BJ (cell line): ENCODE measurements at regions not wholly inside any gene's neighbourhood (a gene's known extent, or its start where the extent isn't known, plus 50 kb on each side); places are given as distances from the start of the nearest gene placed in this dataset.

Experiments used
- CTCF ChIA-PET: fragments of 350-600 bp; formaldehyde crosslinking; extraction: SDS; loops from one replicate; lab custom pipeline; 2021; ENCODE audit warnings: antibody characterized with exemption, inconsistent platforms; lab: Yijun Ruan, JAX
- POLR2A ChIA-PET: fragments of 300-600 bp; sonication (Branson Sonifier 250); formaldehyde crosslinking; extraction: SDS; loops from one replicate; lab custom pipeline; 2021; ENCODE audit warnings: antibody characterized with exemption; lab: Charles Lee
- DNase-seq: peaks from one replicate; pipeline ENCODE4 v3.0.0-alpha.2; 2011; ENCODE audit warnings: low read depth
- H3K27me3 ChIP-seq: 2 replicates; pipeline ENCODE4 v1.6.0; 2011; ENCODE audit warnings: low read length; ENCODE audit not compliant: control insufficient read depth, insufficient read depth
- H3K36me3 ChIP-seq: 2 replicates; pipeline ENCODE4 v1.5.1; 2011; ENCODE audit warnings: low read length; ENCODE audit not compliant: control insufficient read depth, insufficient read depth
- H3K4me3 ChIP-seq: 2 replicates; pipeline ENCODE4 v1.5.1; 2011; ENCODE audit warnings: low read depth, mild to moderate bottlenecking, control low read depth, low read length
- TF ChIP-seq, protein P1 (sequence below): IDR thresholded peaks from 2 replicates; pipeline ENCODE4 v1.5.1; 2011; ENCODE audit warnings: low read depth, mild to moderate bottlenecking, control low read depth, inconsistent platforms, low read length, moderate library complexity; ENCODE audit not compliant: insufficient read depth

DNA sequence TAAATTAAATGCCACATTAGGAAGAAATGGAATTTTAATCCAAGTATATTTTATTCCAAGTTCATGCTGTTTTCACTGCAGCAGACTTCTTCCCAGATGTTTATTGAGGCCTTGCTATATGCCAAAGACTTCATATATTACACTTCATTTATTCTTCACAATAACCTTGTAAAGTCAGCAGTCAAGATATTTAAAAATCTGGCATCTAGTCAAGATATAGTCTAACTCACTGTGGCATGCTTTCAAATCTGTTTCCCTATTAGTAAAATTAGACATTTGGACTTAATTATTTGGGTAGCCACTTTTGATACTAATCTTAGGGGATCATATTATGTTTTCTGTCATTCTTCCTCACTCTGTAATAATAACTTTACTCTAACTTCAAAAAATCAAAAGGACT lies 81.5 kb upstream of the VGLL3 start:
- DNase-seq, result no peak
- ChIA-PET POLR2A (no interaction called here), CTCF (no interaction called here)
- H3K27me3 ChIP-seq, result no peaks in the 10 kb centered on the region
- no peaks in the 10 kb centered on the region for H3K36me3 ChIP-seq
- H3K4me3 ChIP-seq, result no peak overlapping the region
- TF ChIP-seq, protein P1, sequence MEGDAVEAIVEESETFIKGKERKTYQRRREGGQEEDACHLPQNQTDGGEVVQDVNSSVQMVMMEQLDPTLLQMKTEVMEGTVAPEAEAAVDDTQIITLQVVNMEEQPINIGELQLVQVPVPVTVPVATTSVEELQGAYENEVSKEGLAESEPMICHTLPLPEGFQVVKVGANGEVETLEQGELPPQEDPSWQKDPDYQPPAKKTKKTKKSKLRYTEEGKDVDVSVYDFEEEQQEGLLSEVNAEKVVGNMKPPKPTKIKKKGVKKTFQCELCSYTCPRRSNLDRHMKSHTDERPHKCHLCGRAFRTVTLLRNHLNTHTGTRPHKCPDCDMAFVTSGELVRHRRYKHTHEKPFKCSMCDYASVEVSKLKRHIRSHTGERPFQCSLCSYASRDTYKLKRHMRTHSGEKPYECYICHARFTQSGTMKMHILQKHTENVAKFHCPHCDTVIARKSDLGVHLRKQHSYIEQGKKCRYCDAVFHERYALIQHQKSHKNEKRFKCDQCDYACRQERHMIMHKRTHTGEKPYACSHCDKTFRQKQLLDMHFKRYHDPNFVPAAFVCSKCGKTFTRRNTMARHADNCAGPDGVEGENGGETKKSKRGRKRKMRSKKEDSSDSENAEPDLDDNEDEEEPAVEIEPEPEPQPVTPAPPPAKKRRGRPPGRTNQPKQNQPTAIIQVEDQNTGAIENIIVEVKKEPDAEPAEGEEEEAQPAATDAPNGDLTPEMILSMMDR, result no peak

GRCh38 chr3:87069971-87070370 lies 79.0 kb upstream of the VGLL3 start:
- POLR2A ChIA-PET, result no interaction called here

GRCh38 chr3:87069021-87069420 lies 78.1 kb upstream of the VGLL3 start:
- Histone ChIP-seq H3K4me3 (no peak overlapping the region), H3K27me3 (no peaks in the 10 kb centered on the region), H3K36me3 (no peaks in the 10 kb centered on the region)
- CTCF ChIA-PET, result no interaction called here
- DNase-seq, result no peak
- POLR2A ChIA-PET, result no interaction called here
- TF ChIP-seq, protein P1, result no peak

More at GRCh38 chr3:87069971-87070370, 79.0 kb upstream of the VGLL3 start:
- DNase-seq, result no peak
- no peaks in the 10 kb centered on the region for H3K36me3 ChIP-seq
- CTCF ChIA-PET, result interaction anchor here (0.5 to 1.1 kb wide), 3 partner anchors 10 to 295 kb away, joined by 3 to 4 read pairs (median 3); no protein-coding TSS in a partner anchor
- TF ChIP-seq, protein P1, result no peak
- no peaks in the 10 kb centered on the region for H3K27me3 ChIP-seq
- no peak overlapping the region for H3K4me3 ChIP-seq

DNA sequence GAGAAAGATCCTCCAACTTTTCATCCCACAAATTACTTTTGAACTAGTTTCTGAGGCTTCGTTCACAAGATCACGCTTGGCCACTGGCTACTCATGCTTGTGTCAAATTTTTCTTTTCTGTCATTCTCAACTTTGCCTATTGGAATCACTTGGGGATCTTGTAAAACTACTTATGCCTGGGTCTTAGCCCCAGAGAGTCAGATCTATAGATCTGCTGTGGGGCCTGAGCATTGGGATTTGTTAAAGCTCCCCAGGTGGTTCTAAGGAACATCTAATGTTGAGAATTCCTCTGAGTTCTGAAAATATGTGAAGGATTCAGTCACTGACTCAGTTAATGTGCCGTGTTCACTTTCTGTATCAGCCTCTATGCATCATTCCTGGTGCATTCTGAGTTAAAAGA lies 71.7 kb upstream of the VGLL3 start:
- DNase-seq, result no peak
- no peaks in the 10 kb centered on the region for H3K36me3 ChIP-seq
- no peak overlapping the region for H3K4me3 ChIP-seq
- POLR2A ChIA-PET, result no interaction called here
- no peaks in the 10 kb centered on the region for H3K27me3 ChIP-seq
- CTCF ChIA-PET, result interaction anchor here (1.0 kb wide), 1 partner anchor 12 kb away, joined by 3 read pairs; no protein-coding TSS in a partner anchor
- TF ChIP-seq, protein P1, result no peak

DNA sequence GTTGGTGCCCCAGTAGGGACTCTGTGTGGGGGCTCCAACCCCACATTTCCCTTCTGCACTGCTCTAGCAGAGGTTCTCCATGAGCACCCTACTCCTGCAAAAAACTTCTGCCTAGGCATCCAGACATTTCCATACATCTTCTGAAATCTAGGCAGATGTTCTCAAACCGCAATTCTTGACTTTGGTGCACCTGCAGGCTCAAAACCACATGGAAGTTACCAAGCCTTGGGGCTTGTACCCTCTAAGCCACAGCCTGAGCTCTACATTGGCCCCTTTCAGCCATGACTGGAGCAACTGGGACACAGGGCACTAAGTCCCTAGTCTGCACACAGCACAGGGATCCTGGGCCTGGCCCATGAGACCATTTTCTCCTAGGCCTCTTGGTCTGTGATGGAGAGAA lies 66.5 kb upstream of the VGLL3 start:
- DNase-seq, result no peak
- CTCF ChIA-PET, result no interaction called here
- H3K36me3 ChIP-seq, result no peaks in the 10 kb centered on the region
- H3K4me3 ChIP-seq, result no peak overlapping the region
- POLR2A ChIA-PET, result no interaction called here
- H3K27me3 ChIP-seq, result no peaks in the 10 kb centered on the region
- TF ChIP-seq, protein P1, result no peak
